WTC11 (cell line): ENCODE measurements at regions not wholly inside any gene's neighbourhood (a gene's known extent, or its start where the extent isn't known, plus 50 kb on each side); places are given as distances from the start of the nearest gene placed in this dataset.

Source experiments
- ATAC-seq: fragments of 200-7000 bp; cut with Tn5 transposase; 2 replicates; pipeline ENCODE4 v1.10.0; 2021; ENCODE audit warnings: mild to moderate bottlenecking, moderate library complexity
- CTCF ChIA-PET: fragments of 300-600 bp; sonication (Branson Sonifier 250); formaldehyde crosslinking; loops from one replicate; lab custom pipeline; 2021; ENCODE audit warnings: antibody characterized with exemption; lab: Charles Lee
- POLR2A ChIA-PET: fragments of 350-600 bp; sonication (Branson Sonifier 250); formaldehyde crosslinking; loops from one replicate; lab custom pipeline; 2021; ENCODE audit warnings: antibody characterized with exemption; lab: Charles Lee
- DNase-seq: peaks from one replicate; pipeline ENCODE4 v3.0.0; 2021; ENCODE audit warnings: low spot score
- H3K27ac Mint-ChIP-seq: 2 replicates; pipeline ENCODE4 v1.8.0; 2021; ENCODE audit warnings: mixed read lengths
- H3K27me3 Mint-ChIP-seq: 2 replicates; pipeline ENCODE4 v1.8.0; 2021; ENCODE audit warnings: low read depth, mild to moderate bottlenecking, moderate library complexity, mixed read lengths
- H3K36me3 Mint-ChIP-seq: 2 replicates; pipeline ENCODE4 v1.8.0; 2021; ENCODE audit warnings: mixed read lengths
- H3K4me1 Mint-ChIP-seq: 2 replicates; pipeline ENCODE4 v1.8.0; 2022; ENCODE audit warnings: mixed read lengths
- H3K4me3 Mint-ChIP-seq: 2 replicates; pipeline ENCODE4 v1.8.0; 2021; ENCODE audit warnings: mild to moderate bottlenecking, moderate library complexity, mixed read lengths
- H3K9me3 Mint-ChIP-seq: 2 replicates; pipeline ENCODE4 v1.8.0; 2021; ENCODE audit warnings: mixed read lengths
- AR ChIP-seq: fragments of 250-450 bp; sonication (Bioruptor Pico); IDR thresholded peaks from 2 replicates; pipeline ENCODE4 v1.9.0; 2021; ENCODE audit warnings: mild to moderate bottlenecking
- CDX4 ChIP-seq: fragments of 250-450 bp; sonication (Bioruptor Pico); IDR thresholded peaks from 2 replicates; pipeline ENCODE4 v1.9.0; 2021; ENCODE audit warnings: moderate library complexity, mild to moderate bottlenecking, inconsistent platforms, borderline replicate concordance
- GABPB1 ChIP-seq: sonication (generic); formaldehyde crosslinking; IDR thresholded peaks from 2 replicates; pipeline ENCODE4 v1.8.1; 2023; ENCODE audit warnings: mild to moderate bottlenecking, missing genetic modification reagents
- IRF2 ChIP-seq: sonication (generic); formaldehyde crosslinking; IDR thresholded peaks from 2 replicates; pipeline ENCODE4 v1.8.0; 2022; ENCODE audit warnings: low read depth, missing genetic modification reagents, borderline replicate concordance
- SOX15 ChIP-seq: fragments of 250-450 bp; sonication (Bioruptor Pico); IDR thresholded peaks from 2 replicates; pipeline ENCODE4 v1.9.0; 2021; ENCODE audit warnings: mild to moderate bottlenecking
- ZNF263 ChIP-seq: sonication (generic); formaldehyde crosslinking; IDR thresholded peaks from 2 replicates; pipeline ENCODE4 v1.8.1; 2022; ENCODE audit warnings: low read depth, mild to moderate bottlenecking, moderate library complexity, missing genetic modification reagents
- ZNF281 ChIP-seq: sonication (generic); formaldehyde crosslinking; IDR thresholded peaks from 2 replicates; pipeline ENCODE4 v1.8.0; 2023; ENCODE audit warnings: mild to moderate bottlenecking, missing genetic modification reagents
- ZNF317 ChIP-seq: sonication (generic); formaldehyde crosslinking; IDR thresholded peaks from 2 replicates; pipeline ENCODE4 v1.8.1; 2023; ENCODE audit warnings: low read depth, mild to moderate bottlenecking, moderate library complexity, missing genetic modification reagents, borderline replicate concordance
- ZNF396 ChIP-seq: fragments of 250-450 bp; sonication (Bioruptor Pico); IDR thresholded peaks from 2 replicates; pipeline ENCODE4 v1.8.0; 2021; ENCODE audit warnings: mild to moderate bottlenecking, moderate library complexity, borderline replicate concordance
- ZNF416 ChIP-seq: fragments of 250-450 bp; sonication (Bioruptor Pico); IDR thresholded peaks from 2 replicates; pipeline ENCODE4 v1.9.0; 2021; ENCODE audit warnings: mild to moderate bottlenecking, inconsistent platforms
- ZNF425 ChIP-seq: fragments of 250-450 bp; sonication (Bioruptor Pico); conservative IDR thresholded peaks from 2 replicates; pipeline ENCODE4 v1.9.0; 2021; ENCODE audit warnings: mild to moderate bottlenecking
- TF ChIP-seq, protein P1 (sequence below): sonication (generic); formaldehyde crosslinking; IDR thresholded peaks from 2 replicates; pipeline ENCODE4 v1.8.0; 2023; ENCODE audit warnings: missing genetic modification reagents, mild to moderate bottlenecking, borderline replicate concordance
- TF ChIP-seq, protein P2 (sequence below): sonication (generic); formaldehyde crosslinking; IDR thresholded peaks from 2 replicates; pipeline ENCODE4 v1.8.0; 2022; ENCODE audit warnings: missing genetic modification reagents
- TF ChIP-seq, protein P3 (sequence below): sonication (generic); formaldehyde crosslinking; IDR thresholded peaks from 2 replicates; pipeline ENCODE4 v1.8.0; 2022; ENCODE audit warnings: mild to moderate bottlenecking, missing genetic modification reagents

- H3K9me3 Mint-ChIP-seq: no peaks in the 10 kb centered on the region
- TF ChIP-seq, protein P1, sequence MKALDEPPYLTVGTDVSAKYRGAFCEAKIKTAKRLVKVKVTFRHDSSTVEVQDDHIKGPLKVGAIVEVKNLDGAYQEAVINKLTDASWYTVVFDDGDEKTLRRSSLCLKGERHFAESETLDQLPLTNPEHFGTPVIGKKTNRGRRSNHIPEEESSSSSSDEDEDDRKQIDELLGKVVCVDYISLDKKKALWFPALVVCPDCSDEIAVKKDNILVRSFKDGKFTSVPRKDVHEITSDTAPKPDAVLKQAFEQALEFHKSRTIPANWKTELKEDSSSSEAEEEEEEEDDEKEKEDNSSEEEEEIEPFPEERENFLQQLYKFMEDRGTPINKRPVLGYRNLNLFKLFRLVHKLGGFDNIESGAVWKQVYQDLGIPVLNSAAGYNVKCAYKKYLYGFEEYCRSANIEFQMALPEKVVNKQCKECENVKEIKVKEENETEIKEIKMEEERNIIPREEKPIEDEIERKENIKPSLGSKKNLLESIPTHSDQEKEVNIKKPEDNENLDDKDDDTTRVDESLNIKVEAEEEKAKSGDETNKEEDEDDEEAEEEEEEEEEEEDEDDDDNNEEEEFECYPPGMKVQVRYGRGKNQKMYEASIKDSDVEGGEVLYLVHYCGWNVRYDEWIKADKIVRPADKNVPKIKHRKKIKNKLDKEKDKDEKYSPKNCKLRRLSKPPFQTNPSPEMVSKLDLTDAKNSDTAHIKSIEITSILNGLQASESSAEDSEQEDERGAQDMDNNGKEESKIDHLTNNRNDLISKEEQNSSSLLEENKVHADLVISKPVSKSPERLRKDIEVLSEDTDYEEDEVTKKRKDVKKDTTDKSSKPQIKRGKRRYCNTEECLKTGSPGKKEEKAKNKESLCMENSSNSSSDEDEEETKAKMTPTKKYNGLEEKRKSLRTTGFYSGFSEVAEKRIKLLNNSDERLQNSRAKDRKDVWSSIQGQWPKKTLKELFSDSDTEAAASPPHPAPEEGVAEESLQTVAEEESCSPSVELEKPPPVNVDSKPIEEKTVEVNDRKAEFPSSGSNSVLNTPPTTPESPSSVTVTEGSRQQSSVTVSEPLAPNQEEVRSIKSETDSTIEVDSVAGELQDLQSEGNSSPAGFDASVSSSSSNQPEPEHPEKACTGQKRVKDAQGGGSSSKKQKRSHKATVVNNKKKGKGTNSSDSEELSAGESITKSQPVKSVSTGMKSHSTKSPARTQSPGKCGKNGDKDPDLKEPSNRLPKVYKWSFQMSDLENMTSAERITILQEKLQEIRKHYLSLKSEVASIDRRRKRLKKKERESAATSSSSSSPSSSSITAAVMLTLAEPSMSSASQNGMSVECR (CRISPR knock-in tag): no peak
- TF ChIP-seq ZNF425: no peak
- no peak for TF ChIP-seq GABPB1 (CRISPR knock-in tag)
- no peaks in the 10 kb centered on the region for H3K4me1 Mint-ChIP-seq
- ChIA-PET CTCF (interaction anchor here (1.0 to 2.2 kb wide), 8 partner anchors 9 to 196 kb away, joined by 3 to 9 read pairs (median 4); no protein-coding TSS in a partner anchor), POLR2A (no interaction called here)
- no peak overlapping the region for H3K4me3 Mint-ChIP-seq
- ATAC-seq (no peak), DNase-seq (no peak)
- H3K36me3 Mint-ChIP-seq: no peaks in the 10 kb centered on the region
- H3K27me3 Mint-ChIP-seq: peaks cover 6% of the 10 kb centered on the region
- no peak overlapping the region for H3K27ac Mint-ChIP-seq
Measured at GRCh38 chr1:36667836-36668235, 185.1 kb upstream of the CSF3R start.

DNA sequence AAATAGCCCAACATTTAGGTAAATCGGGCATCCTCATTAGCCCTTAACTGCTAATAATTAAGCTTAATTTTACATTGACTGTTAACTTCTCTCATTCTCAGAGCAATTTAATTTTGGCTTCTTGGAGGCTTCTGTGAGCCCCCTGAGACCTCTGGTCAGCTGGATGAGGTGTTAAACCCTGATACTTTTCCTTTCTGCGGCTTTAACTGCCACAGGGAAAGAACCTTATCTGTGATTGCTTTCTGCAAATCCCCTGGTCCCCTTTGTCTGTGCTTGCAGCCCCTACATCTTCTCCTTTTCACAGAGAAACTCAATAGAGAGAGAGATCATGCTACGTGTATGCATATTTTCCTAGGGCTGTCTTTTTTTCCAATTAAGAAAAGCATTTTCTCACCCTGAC, 184.5 kb upstream of the CSF3R start:
- Mint-ChIP-seq H3K4me3 (no peak overlapping the region), H3K9me3 (no peaks in the 10 kb centered on the region), H3K27ac (no peak overlapping the region), H3K36me3 (no peaks in the 10 kb centered on the region), H3K27me3 (peaks cover 6% of the 10 kb centered on the region), H3K4me1 (no peaks in the 10 kb centered on the region)
- ATAC-seq (no peak), DNase-seq (no peak)
- TF ChIP-seq AR: no peak
- TF ChIP-seq ZNF281 (CRISPR knock-in tag): no peak
- no peak for TF ChIP-seq CDX4 (CRISPR knock-in tag)
- no peak for TF ChIP-seq ZNF263
- TF ChIP-seq SOX15 (CRISPR knock-in tag): no peak
- TF ChIP-seq ZNF416 (CRISPR knock-in tag): no peak
- TF ChIP-seq, protein P2, sequence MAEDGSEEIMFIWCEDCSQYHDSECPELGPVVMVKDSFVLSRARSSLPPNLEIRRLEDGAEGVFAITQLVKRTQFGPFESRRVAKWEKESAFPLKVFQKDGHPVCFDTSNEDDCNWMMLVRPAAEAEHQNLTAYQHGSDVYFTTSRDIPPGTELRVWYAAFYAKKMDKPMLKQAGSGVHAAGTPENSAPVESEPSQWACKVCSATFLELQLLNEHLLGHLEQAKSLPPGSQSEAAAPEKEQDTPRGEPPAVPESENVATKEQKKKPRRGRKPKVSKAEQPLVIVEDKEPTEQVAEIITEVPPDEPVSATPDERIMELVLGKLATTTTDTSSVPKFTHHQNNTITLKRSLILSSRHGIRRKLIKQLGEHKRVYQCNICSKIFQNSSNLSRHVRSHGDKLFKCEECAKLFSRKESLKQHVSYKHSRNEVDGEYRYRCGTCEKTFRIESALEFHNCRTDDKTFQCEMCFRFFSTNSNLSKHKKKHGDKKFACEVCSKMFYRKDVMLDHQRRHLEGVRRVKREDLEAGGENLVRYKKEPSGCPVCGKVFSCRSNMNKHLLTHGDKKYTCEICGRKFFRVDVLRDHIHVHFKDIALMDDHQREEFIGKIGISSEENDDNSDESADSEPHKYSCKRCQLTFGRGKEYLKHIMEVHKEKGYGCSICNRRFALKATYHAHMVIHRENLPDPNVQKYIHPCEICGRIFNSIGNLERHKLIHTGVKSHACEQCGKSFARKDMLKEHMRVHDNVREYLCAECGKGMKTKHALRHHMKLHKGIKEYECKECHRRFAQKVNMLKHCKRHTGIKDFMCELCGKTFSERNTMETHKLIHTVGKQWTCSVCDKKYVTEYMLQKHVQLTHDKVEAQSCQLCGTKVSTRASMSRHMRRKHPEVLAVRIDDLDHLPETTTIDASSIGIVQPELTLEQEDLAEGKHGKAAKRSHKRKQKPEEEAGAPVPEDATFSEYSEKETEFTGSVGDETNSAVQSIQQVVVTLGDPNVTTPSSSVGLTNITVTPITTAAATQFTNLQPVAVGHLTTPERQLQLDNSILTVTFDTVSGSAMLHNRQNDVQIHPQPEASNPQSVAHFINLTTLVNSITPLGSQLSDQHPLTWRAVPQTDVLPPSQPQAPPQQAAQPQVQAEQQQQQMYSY (CRISPR knock-in tag): no peak
- TF ChIP-seq ZNF317 (CRISPR knock-in tag): no peak
- TF ChIP-seq IRF2 (CRISPR knock-in tag): no peak
- TF ChIP-seq, protein P3, sequence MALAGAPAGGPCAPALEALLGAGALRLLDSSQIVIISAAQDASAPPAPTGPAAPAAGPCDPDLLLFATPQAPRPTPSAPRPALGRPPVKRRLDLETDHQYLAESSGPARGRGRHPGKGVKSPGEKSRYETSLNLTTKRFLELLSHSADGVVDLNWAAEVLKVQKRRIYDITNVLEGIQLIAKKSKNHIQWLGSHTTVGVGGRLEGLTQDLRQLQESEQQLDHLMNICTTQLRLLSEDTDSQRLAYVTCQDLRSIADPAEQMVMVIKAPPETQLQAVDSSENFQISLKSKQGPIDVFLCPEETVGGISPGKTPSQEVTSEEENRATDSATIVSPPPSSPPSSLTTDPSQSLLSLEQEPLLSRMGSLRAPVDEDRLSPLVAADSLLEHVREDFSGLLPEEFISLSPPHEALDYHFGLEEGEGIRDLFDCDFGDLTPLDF (CRISPR knock-in tag): no peak
- no peak for TF ChIP-seq ZNF396 (CRISPR knock-in tag)
- POLR2A ChIA-PET: no interaction called here
- CTCF ChIA-PET: interaction anchor here (0.6 to 1.6 kb wide), 7 partner anchors 9 to 197 kb away, joined by 3 to 5 read pairs (median 3); no protein-coding TSS in a partner anchor
